GM23338 (cell line): ENCODE measurements at regions not wholly inside any gene's neighbourhood (a gene's known extent, or its start where the extent isn't known, plus 50 kb on each side); places are given as distances from the start of the nearest gene placed in this dataset.
"Not testable (repeated sequence)": the region's sequence is repeated elsewhere in the genome, so short reads cannot be mapped to it uniquely, and the experiment has no call there.

Source experiments
- ATAC-seq: fragments of 200-7000 bp; cut with Tn5 transposase; 3 replicates; pipeline ENCODE4 v1.9.1; 2020
- DNase-seq: peaks from one replicate; pipeline ENCODE4 v3.0.0-alpha.2; 2015; ENCODE audit warnings: low spot score
- H2AFZ ChIP-seq: fragments of 200-600 bp; sonication (generic); 2 replicates; pipeline ENCODE4 v1.8.0; 2016; ENCODE audit warnings: antibody characterized with exemption, mild to moderate bottlenecking, moderate library complexity
- H3F3A ChIP-seq: fragments of 200-600 bp; sonication (generic); replicated peaks from 2 replicates; pipeline ENCODE4 v1.8.0; 2017; ENCODE audit warnings: antibody characterized with exemption, mixed run types, low read depth
- H3K27ac ChIP-seq: fragments of 200-600 bp; sonication (generic); 2 replicates; pipeline ENCODE4 v1.6.1; 2016; ENCODE audit warnings: low read depth
- H3K27me3 ChIP-seq: fragments of 200-600 bp; sonication (generic); 2 replicates; pipeline ENCODE4 v1.8.0; 2016; ENCODE audit warnings: mild to moderate bottlenecking, mixed run types, moderate library complexity; ENCODE audit not compliant: insufficient read depth
- H3K36me3 ChIP-seq: fragments of 200-600 bp; sonication (generic); 2 replicates; pipeline ENCODE4 v1.8.0; 2016; ENCODE audit warnings: mild to moderate bottlenecking; ENCODE audit not compliant: insufficient read depth
- H3K4me1 ChIP-seq: fragments of 200-600 bp; sonication (generic); 2 replicates; pipeline ENCODE4 v1.8.0; 2016; ENCODE audit warnings: mild to moderate bottlenecking, moderate library complexity; ENCODE audit not compliant: insufficient read depth
- H3K4me2 ChIP-seq: fragments of 200-600 bp; sonication (generic); 2 replicates; pipeline ENCODE4 v1.7.1; 2017; ENCODE audit warnings: mixed run types
- H3K4me3 ChIP-seq: fragments of 200-600 bp; sonication (generic); 2 replicates; pipeline ENCODE4 v1.6.1; 2016; ENCODE audit warnings: mixed run types
- H3K79me2 ChIP-seq: fragments of 200-600 bp; sonication (generic); replicated peaks from 2 replicates; pipeline ENCODE4 v1.8.0; 2017; ENCODE audit warnings: mild to moderate bottlenecking; ENCODE audit not compliant: insufficient read depth
- H3K9me2 ChIP-seq: fragments of 200-600 bp; sonication (generic); 2 replicates; pipeline ENCODE4 v1.8.0; 2017; ENCODE audit not compliant: insufficient read depth
- H4K20me1 ChIP-seq: fragments of 200-600 bp; sonication (generic); replicated peaks from 2 replicates; pipeline ENCODE4 v1.8.0; 2017; ENCODE audit warnings: mild to moderate bottlenecking; ENCODE audit not compliant: insufficient read depth
- H3K27ac Mint-ChIP-seq: 2 replicates; pipeline ENCODE4 v1.8.0; 2020; ENCODE audit warnings: inconsistent platforms, mild to moderate bottlenecking, moderate library complexity, mixed read lengths
- H3K27me3 Mint-ChIP-seq: 3 replicates; pipeline ENCODE4 v1.8.0; 2022; ENCODE audit warnings: low read depth, mild to moderate bottlenecking, moderate library complexity, mixed read lengths, inconsistent platforms; ENCODE audit not compliant: insufficient read depth, poor library complexity
- H3K36me3 Mint-ChIP-seq: 3 replicates; pipeline ENCODE4 v1.8.0; 2021; ENCODE audit warnings: low read depth, mild to moderate bottlenecking, inconsistent platforms, moderate library complexity, mixed read lengths
- H3K4me1 Mint-ChIP-seq: 3 replicates; pipeline ENCODE4 v1.8.0; 2020; ENCODE audit warnings: mild to moderate bottlenecking, inconsistent platforms, mixed read lengths
- H3K4me3 Mint-ChIP-seq: 3 replicates; pipeline ENCODE4 v1.8.0; 2021; ENCODE audit warnings: moderate library complexity, mild to moderate bottlenecking, inconsistent platforms, mixed read lengths
- H3K9me3 Mint-ChIP-seq: 3 replicates; pipeline ENCODE4 v1.8.0; 2020; ENCODE audit warnings: moderate library complexity, mild to moderate bottlenecking, inconsistent platforms, mixed read lengths
- CREB1 ChIP-seq: fragments of 250-450 bp; sonication (Bioruptor Pico); IDR thresholded peaks from 2 replicates; pipeline ENCODE4 v1.5.0; 2020; ENCODE audit warnings: low read depth, mild to moderate bottlenecking, moderate library complexity
- NANOG ChIP-seq: IDR thresholded peaks from 2 replicates; pipeline ENCODE4 v1.6.1; 2016; ENCODE audit warnings: antibody characterized with exemption, borderline replicate concordance
- ZNF462 ChIP-seq: fragments of 250-450 bp; sonication (Bioruptor Pico); IDR thresholded peaks from 2 replicates; pipeline ENCODE4 v1.5.0; 2020; ENCODE audit warnings: mild to moderate bottlenecking, moderate library complexity

GRCh38 chrX:28379103-28379502 is 208.1 kb upstream of the IL1RAPL1 start:
- Mint-ChIP-seq H3K4me1 (0 out of 3 replicates have a peak, but pooled peaks cover 2% of the 10 kb centered on the region), H3K4me3 (no peak overlapping the region), H3K27me3 (no peaks in the 10 kb centered on the region), H3K27ac (no peak overlapping the region), H3K9me3 (no peaks in the 10 kb centered on the region), H3K36me3 (no peaks in the 10 kb centered on the region)
- H3K27ac ChIP-seq: no peak overlapping the region
- no peak overlapping the region for H3K4me3 ChIP-seq
- H3K79me2 ChIP-seq: no peaks in the 10 kb centered on the region
- TF ChIP-seq NANOG (no peak), ZNF462 (no peak), CREB1 (CRISPR knock-in tag) (no peak)
- DNase-seq (no peak), ATAC-seq (no peak)
- no peaks in the 10 kb centered on the region for H3K27me3 ChIP-seq
- no peak overlapping the region for H3K4me2 ChIP-seq
- H3K9me2 ChIP-seq: no peaks in the 10 kb centered on the region
- H2AFZ ChIP-seq: no peak overlapping the region
- H3F3A ChIP-seq: no peaks in the 10 kb centered on the region
- H4K20me1 ChIP-seq: no peaks in the 10 kb centered on the region
- H3K4me1 ChIP-seq: no peaks in the 10 kb centered on the region
- H3K36me3 ChIP-seq: no peaks in the 10 kb centered on the region

GRCh38 chrX:28367649-28368048 is 219.6 kb upstream of the IL1RAPL1 start:
- not testable (repeated sequence) for H3K4me1 Mint-ChIP-seq, H3K9me2 ChIP-seq, H3F3A ChIP-seq, ATAC-seq, H3K4me3 Mint-ChIP-seq, H3K36me3 ChIP-seq, H3K4me1 ChIP-seq, H3K36me3 Mint-ChIP-seq, H3K4me2 ChIP-seq, H3K27ac ChIP-seq, H2AFZ ChIP-seq, DNase-seq, H3K27me3 Mint-ChIP-seq, H3K27me3 ChIP-seq, H3K4me3 ChIP-seq, H4K20me1 ChIP-seq, H3K27ac Mint-ChIP-seq, H3K79me2 ChIP-seq
- peaks cover 22% of the 10 kb centered on the region; the same call in 2 of the 3 replicates for H3K9me3 Mint-ChIP-seq
